ENCODE measurements at regions not wholly inside any gene's neighbourhood (a gene's known extent, or its start where the extent isn't known, plus 50 kb on each side); places are given as distances from the start of the nearest gene placed in this dataset.

GRCh38 chr9:95810133-95810532, 65.4 kb upstream of the ERCC6L2 start:
- TF ChIP-seq CTCF (IDR thresholded peaks at IDR 0.05; ENCODE audit: low read length), result no peak
- no peak for TF ChIP-seq EZH2 (optimal IDR thresholded peaks at IDR 0.05; ENCODE audit: low read depth, low read length)
- no peak for TF ChIP-seq EZH2phosphoT487 (IDR thresholded peaks at IDR 0.05; ENCODE audit: low read length)

Data from MM.1S (cell line).